HL-60 (cell line): ENCODE measurements at regions not wholly inside any gene's neighbourhood (a gene's known extent, or its start where the extent isn't known, plus 50 kb on each side); places are given as distances from the start of the nearest gene placed in this dataset.

ENCODE experiments used
- DNase-seq, 2 experiments: peaks; one replicate each; pipeline ENCODE4 v3.0.0-alpha.2; 2010 to 2020; ENCODE audit warnings: low read depth in 1 of 2, low spot score in 1 of 2
- H3K27ac ChIP-seq: fragments of 250-450 bp; sonication (Bioruptor Pico); replicated peaks from 2 replicates; pipeline ENCODE4 v1.5.1; 2020; ENCODE audit warnings: mild to moderate bottlenecking, moderate library complexity
- H3K27me3 ChIP-seq: fragments of 250-450 bp; sonication (Bioruptor Pico); 2 replicates; pipeline ENCODE4 v1.5.1; 2021; ENCODE audit warnings: mild to moderate bottlenecking, moderate library complexity; ENCODE audit not compliant: insufficient read depth, poor library complexity, severe bottlenecking
- H3K4me3 ChIP-seq: replicated peaks from 2 replicates; pipeline ENCODE4 v1.5.1; 2011; ENCODE audit warnings: mild to moderate bottlenecking, control low read depth, low read length; ENCODE audit not compliant: insufficient read depth
- CTCF ChIP-seq: IDR thresholded peaks from one replicate; pipeline ENCODE4 v1.5.1; 2011; ENCODE audit warnings: low read length, control low read depth, inconsistent platforms; ENCODE audit not compliant: insufficient read depth
- GABPA ChIP-seq: IDR thresholded peaks from 2 replicates; pipeline ENCODE4 v1.6.1; 2012; ENCODE audit warnings: low read depth
- POLR2AphosphoS5 ChIP-seq: IDR thresholded peaks from 2 replicates; pipeline ENCODE4 v1.6.1; 2012; ENCODE audit warnings: low read depth
- REST ChIP-seq: IDR thresholded peaks from 2 replicates; pipeline ENCODE4 v1.6.1; 2012; ENCODE audit warnings: low read depth; ENCODE audit not compliant: insufficient replicate concordance
- SPI1 ChIP-seq: IDR thresholded peaks from 2 replicates; pipeline ENCODE4 v1.6.1; 2012; ENCODE audit warnings: low read depth, mild to moderate bottlenecking, borderline replicate concordance

GRCh38 chr22:27594020-27594419 lies 207.5 kb downstream of the MN1 start:
- no peak for TF ChIP-seq POLR2AphosphoS5
- no peak for TF ChIP-seq GABPA
- DNase-seq, result no peak
- Histone ChIP-seq H3K4me3 (no peak overlapping the region), H3K27ac (no peak overlapping the region), H3K27me3 (no peaks in the 10 kb centered on the region)

- no peak overlapping the region for H3K4me3 ChIP-seq
- no peak for DNase-seq
- no peaks in the 10 kb centered on the region for H3K27me3 ChIP-seq
- H3K27ac ChIP-seq, result no peak overlapping the region
- TF ChIP-seq GABPA (no peak), POLR2AphosphoS5 (no peak), SPI1 (no peak), REST (no peak), CTCF (no peak)
Measured at GRCh38 chr22:27594474-27595134, 207.0 kb downstream of the MN1 start.

DNA sequence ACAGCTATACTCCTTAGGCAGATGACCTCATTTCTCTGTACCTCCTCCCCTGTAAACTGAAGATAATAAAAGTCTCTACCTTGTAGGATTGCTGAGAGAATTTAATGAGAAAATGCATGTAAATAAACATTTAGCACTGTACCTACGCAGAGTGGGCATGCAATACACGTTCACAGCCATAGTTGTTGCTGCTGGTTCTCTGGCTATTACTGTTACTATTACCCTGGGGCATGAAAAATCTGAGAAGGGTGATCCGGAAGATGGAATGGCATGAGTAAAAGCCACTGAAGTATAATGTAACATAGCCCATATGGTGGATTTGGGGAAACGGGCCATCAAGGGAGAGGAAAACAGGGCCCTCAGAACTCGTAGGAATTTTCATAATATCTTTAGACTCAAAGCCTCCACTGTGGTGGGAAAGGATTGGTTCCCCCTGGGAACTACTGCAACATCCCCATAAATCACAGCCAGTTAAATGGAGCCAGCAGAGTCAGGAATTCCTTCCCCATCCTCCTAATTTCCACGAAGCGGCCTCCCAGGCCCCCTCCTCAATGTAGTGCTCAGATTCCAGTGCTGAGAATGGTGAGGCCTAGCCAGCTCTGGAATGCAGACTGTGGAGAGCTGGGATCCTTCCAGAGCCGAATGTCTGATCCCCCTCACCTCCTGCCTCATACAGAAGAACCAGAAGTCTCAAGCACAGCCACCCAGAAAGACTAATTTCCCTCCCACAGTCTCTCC lies 205.3 kb downstream of the MN1 start:
- TF ChIP-seq CTCF (no peak), REST (no peak), POLR2AphosphoS5 (no peak), GABPA (no peak), SPI1 (no peak)
- DNase-seq, result no peak
- Histone ChIP-seq H3K27ac (no peak overlapping the region), H3K4me3 (no peak overlapping the region), H3K27me3 (no peaks in the 10 kb centered on the region)

DNA sequence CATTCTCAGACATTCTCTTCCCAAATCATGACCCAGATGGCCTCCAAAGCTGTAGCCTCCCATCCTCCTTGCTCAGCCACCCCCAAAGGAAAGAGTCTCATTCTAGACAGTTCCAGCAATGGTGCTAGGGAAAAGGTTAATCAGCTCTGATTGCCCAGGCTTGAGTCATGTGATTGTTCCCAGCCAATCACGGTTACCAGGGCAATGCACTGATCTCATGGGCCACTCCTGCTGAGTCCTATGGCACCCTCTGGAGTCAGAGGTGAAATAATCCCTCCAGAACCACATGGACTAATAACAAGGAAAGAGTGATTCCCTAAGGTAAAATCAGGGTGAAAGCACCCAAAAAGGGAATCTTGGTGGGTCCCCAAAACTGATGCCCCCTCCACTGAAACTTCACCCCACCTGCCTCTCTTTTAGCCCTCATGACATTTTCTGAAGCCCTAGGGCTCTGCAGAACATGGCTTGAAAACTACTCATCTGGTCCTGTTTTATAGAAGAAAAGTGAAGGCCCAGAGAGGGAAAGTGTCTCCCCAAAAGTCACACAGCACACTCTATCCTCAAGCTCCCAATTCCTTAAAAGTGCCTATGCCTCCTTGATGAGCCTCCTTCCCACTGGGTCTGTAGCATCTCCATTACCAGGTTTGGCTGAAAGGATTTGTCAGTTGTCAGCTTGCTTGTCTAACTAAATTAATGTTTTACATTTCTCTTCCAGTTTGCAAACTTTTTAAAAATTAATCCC lies 203.7 kb downstream of the MN1 start:
- no peak for DNase-seq
- Histone ChIP-seq H3K4me3 (no peak overlapping the region), H3K27me3 (no peaks in the 10 kb centered on the region), H3K27ac (no peak overlapping the region)
- TF ChIP-seq SPI1 (no peak), CTCF (no peak), POLR2AphosphoS5 (no peak), GABPA (no peak), REST (no peak)
